Stromal cell of bone marrow (primary cell): ENCODE measurements at regions not wholly inside any gene's neighbourhood (a gene's known extent, or its start where the extent isn't known, plus 50 kb on each side); places are given as distances from the start of the nearest gene placed in this dataset.

Experiments used
- DNase-seq: peaks from one replicate; pipeline ENCODE4 v3.0.0-alpha.2; 2012; ENCODE audit warnings: low read depth

- DNase-seq: no peak
Measured at GRCh38 chr10:83252169-83252568, 887.1 kb upstream of the GHITM start.

DNA sequence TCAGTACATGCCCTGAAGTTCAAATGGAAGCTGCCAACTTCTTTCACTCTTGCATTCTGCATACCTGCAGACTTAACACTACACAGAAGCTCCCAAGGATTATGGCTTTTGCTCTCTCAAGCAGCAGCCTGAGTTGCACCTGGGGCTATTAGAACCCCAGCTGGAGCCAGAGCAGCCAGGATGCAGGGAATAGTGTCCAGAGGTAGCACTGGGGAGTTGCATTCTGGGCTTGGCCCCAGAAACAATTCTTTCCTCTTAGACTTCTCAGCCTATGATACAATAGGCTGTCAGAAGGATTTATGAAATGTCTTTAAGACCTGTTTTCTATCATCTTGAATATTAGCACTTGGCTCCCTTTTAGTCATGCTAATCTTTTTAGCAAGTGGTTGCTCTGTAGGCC lies 886.7 kb upstream of the GHITM start:
- no peak for DNase-seq

- DNase-seq: no peak
Measured at GRCh38 chr10:83253011-83253671, 886.2 kb upstream of the GHITM start.

DNA sequence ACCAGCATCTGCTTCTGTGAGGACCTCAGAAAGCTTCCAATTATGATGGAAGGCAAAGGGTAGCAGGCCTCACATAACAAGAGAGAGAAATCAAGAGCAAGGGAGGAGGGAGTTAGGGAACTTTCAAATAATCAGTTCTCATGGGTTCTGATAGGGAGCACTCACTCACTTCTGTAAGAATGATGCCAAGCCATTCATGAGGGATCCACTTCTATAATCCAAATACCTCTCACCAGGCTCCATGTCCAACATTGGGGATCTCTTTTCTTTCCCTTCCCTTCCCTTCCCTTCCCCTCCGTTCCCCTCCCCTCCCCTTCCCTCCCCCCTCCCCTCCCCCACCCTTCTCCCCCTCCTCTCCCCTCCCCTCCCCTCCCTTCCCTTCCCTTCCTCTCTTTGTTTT lies 884.6 kb upstream of the GHITM start:
- no peak for DNase-seq

DNA sequence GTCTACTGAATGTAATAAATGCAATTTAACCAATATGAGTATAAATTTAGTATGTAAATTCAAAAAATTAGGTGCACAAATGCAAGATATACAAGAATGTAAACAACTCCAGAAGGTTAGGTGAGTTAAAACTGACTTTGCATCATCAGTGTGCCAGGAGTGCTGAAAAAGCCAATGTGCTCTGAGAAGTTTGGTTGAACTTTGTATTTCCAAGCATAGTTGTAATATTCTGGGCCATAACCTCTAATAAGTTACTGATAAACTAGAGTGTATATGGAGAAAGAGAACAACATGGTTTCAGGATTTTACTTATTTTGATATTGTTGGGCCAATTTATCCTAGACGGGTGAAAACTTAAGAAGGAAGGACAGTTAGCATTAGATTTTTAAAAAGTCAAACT lies 876.9 kb upstream of the GHITM start:
- no peak for DNase-seq

- DNase-seq: no peak
Measured at GRCh38 chr10:83272666-83273434, 866.5 kb upstream of the GHITM start.

DNA sequence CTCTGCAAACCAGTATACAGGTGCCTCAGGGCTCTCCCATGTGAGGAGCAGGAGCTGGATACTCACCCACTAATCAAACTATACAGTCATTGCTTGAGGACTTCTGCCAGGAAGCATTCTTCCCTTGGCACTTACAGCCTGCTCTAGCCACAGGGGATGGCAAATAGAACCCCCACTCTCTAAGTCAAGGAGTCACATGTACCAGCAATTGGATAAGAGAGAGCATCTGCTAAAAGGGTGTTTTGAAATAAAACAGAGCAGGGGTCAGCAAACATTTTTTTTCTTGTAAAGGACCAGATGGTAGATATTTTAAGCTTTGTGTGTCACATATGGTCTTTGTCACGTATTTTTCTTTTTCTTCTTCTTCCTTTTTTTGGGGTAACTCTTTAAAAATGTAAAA lies 865.2 kb upstream of the GHITM start:
- no peak for DNase-seq

DNA sequence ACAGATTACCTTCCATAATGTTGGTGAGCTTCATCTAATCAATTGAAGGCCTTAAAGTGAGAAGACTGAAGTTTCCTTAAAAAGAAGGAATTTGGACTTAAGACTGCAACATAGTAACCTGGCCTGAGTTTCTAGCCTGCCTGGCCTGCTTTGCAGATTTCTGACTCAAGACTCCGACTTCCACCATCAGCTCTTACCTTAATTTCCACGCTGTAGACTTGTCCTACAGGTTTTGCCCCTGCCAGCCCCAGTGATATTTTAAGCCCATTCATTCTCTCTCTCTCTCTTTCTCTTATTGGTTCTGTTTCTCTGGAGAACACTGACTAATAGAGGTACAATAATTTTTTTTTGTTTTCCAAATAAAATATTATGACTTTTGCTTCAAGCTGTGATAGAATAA lies 862.3 kb upstream of the GHITM start:
- DNase-seq: no peak

DNA sequence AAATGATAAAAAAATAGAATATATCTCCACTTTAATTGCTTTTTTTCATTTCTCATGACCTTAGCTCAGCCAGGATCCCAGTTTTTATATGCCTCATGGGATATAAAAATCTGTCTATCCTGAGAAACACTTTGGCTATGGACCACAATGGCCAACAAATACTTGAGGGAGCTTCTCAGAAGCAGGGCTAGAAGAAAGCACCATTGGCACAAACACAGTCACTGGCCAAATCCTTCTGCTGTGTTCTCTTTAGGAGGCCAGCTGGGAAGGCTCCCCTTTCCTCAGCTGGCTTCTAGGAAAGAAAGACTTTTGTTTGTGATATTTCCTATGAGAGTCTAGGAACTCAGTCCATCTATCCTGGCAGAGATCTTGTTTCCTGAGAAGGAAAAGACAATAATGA lies 856.2 kb upstream of the GHITM start:
- no peak for DNase-seq

- no peak for DNase-seq
Measured at GRCh38 chr10:83287374-83287773, 851.9 kb upstream of the GHITM start.

DNA sequence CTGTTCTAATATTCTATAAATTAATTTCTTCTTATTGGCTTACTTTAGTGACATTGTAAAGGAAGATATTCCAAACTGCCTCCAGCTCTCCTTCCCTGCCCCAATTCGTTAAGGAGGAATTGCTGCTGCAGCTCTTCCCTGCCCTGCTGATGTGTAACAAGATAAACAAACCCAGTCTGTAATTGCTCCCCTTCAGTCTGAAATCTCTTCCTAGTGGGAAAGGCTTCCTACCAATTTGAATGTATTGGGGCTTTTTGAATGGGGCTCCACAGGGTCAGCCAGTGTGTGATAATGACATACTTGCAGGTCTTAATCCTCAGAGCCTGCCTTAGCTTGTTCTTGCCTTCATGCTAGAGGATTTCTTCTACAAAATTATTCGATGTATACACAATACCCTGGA lies 849.9 kb upstream of the GHITM start:
- no peak for DNase-seq

- no peak for DNase-seq
Measured at GRCh38 chr10:83289948-83290347, 849.4 kb upstream of the GHITM start.

GRCh38 chr10:83301732-83302131 lies 837.6 kb upstream of the GHITM start:
- no peak for DNase-seq

DNA sequence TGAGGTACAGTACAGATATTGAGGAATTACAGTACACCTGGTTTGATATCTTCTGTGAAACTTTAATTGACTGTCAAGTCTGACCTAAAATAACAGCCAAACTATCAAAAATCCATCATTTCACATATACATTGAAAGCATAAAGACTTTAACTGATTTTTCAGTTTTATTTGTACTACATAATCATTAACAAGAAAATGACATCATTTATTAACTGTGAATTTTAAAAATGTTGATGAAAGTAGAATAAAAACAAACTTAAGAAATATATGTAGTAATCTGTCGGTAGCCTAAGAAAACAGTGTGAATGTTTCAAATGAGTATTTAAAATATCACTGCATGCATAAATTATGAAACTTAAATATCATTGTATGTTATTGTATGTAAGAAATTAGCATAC lies 836.7 kb upstream of the GHITM start:
- no peak for DNase-seq

- no peak for DNase-seq
Measured at GRCh38 chr10:83310688-83311087, 828.6 kb upstream of the GHITM start.

DNA sequence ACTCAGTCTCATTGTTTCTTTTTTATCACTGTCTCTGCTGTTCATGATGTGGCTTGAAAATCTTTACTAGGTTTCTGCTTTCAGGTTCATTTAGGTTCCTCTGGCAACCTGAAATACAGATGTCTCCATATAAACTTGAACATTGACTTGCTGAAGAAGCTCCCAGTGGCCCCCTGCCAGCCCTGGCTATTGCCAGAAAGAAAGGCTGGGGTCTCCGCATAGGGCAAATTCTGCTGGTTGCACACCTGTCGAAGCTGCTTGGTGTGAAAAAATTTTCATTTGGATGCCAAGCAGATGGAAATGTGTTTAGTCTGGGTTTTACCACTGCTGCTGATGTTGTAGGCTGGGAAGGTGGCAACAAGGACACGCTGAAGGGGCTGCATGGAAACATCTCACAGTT lies 826.7 kb upstream of the GHITM start:
- no peak for DNase-seq

DNA sequence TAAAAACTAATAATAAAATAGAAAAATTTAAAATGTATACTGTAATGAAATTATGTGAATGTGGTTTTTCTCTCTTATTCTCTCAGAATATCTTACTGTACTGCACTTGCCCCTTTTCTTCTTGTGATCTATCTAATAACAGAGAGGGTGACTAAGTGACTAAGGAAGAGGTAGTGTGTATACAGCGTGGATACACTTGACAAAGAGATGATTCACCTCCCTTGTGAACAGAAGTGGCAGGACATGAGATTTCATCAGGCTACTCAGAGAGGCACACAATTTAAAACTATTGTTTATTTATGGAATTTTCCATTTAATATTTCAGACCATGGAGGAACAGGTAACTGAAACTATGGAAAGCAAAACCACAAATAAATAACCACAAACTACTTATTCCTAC lies 806.6 kb upstream of the GHITM start:
- DNase-seq: no peak

DNA sequence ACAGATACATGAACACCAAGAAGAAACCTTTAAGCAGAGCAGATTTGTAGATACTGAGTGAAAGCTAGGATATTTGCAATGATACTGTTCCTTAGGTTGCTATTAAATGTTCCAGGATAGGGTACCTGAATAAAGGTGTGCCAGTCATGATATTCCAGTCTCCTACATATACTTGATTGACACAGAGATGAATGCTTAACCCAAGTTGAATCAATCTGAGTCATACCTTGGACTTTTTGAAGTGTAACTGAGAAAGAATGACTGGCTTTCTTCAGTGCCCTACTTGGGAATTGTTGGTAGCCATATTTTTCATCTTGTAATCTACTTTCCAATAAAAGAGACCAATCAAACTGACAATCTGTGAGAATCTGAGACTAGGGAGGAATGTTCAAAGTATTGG lies 805.7 kb upstream of the GHITM start:
- DNase-seq: no peak

GRCh38 chr10:83343676-83344075 lies 795.6 kb upstream of the GHITM start:
- DNase-seq: peak; percentile 49

GRCh38 chr10:83346266-83346910 lies 792.9 kb upstream of the GHITM start:
- DNase-seq: peak; percentile 31

GRCh38 chr10:83352588-83352987 lies 786.7 kb upstream of the GHITM start:
- DNase-seq: no peak

GRCh38 chr10:83354456-83354855 lies 784.9 kb upstream of the GHITM start:
- DNase-seq: no peak

GRCh38 chr10:83357004-83357403 lies 782.3 kb upstream of the GHITM start:
- no peak for DNase-seq
